IMR-90 (cell line): ENCODE measurements at regions not wholly inside any gene's neighbourhood (a gene's known extent, or its start where the extent isn't known, plus 50 kb on each side); places are given as distances from the start of the nearest gene placed in this dataset.

Source experiments
- ATAC-seq: fragments of 200-7000 bp; cut with Tn5 transposase; 2 replicates; pipeline ENCODE4 v1.9.1; 2020; ENCODE audit warnings: low read depth, mild to moderate bottlenecking, moderate library complexity
- BruUV-seq: library from RNA; stranded (reverse); fragments of 400-500 nt; replicated peaks from 2 replicates; lab custom pipeline; 2021; lab: Mats Ljungman, UMichigan
- CTCF ChIA-PET: fragments of 300-600 bp; formaldehyde crosslinking; extraction: SDS; loops from one replicate; lab custom pipeline; 2021; ENCODE audit warnings: antibody characterized with exemption; lab: Yijun Ruan, JAX
- POLR2A ChIA-PET: fragments of 300-600 bp; sonication (Branson Sonifier 250); formaldehyde crosslinking; loops from one replicate; lab custom pipeline; 2022; ENCODE audit warnings: antibody characterized with exemption; ENCODE audit not compliant: unreplicated experiment; lab: Charles Lee
- DNase-seq: peaks from one replicate; pipeline ENCODE4 v3.0.0; 2013
- H2AFZ ChIP-seq: replicated peaks from 2 replicates; pipeline ENCODE3; 2013; ENCODE audit warnings: low read length, mild to moderate bottlenecking; ENCODE audit not compliant: poor library complexity
- H2AK5ac ChIP-seq: 2 replicates; pipeline ENCODE4 v1.6.1; 2013; ENCODE audit warnings: low read depth, low read length, inconsistent platforms
- H2AK9ac ChIP-seq: replicated peaks from 2 replicates; pipeline ENCODE3; 2013; ENCODE audit warnings: mild to moderate bottlenecking, low read depth, low read length, moderate library complexity; ENCODE audit not compliant: poor library complexity
- H2BK120ac ChIP-seq: 2 replicates; pipeline ENCODE4 v1.6.1; 2013; ENCODE audit warnings: low read depth, low read length, inconsistent platforms
- H2BK15ac ChIP-seq: 3 replicates; pipeline ENCODE4 v1.6.1; 2013; ENCODE audit warnings: low read depth, low read length, inconsistent platforms
- H2BK20ac ChIP-seq: 2 replicates; pipeline ENCODE4 v1.6.1; 2013; ENCODE audit warnings: low read depth, mild to moderate bottlenecking, inconsistent platforms, low read length, moderate library complexity
- H2BK5ac ChIP-seq: 2 replicates; pipeline ENCODE4 v1.6.1; 2013; ENCODE audit warnings: mild to moderate bottlenecking, low read depth, low read length, inconsistent platforms; ENCODE audit not compliant: poor library complexity, severe bottlenecking
- H3K14ac ChIP-seq: replicated peaks from 2 replicates; pipeline ENCODE4 v1.6.1; 2013; ENCODE audit warnings: low read depth, low read length, inconsistent platforms
- H3K18ac ChIP-seq: 2 replicates; pipeline ENCODE4 v1.6.1; 2013; ENCODE audit warnings: low read depth, low read length, control low read depth
- H3K23ac ChIP-seq: 2 replicates; pipeline ENCODE4 v1.6.1; 2013; ENCODE audit warnings: low read depth, low read length, inconsistent platforms
- H3K27ac ChIP-seq: 2 replicates; pipeline ENCODE4 v1.5.1; 2013; ENCODE audit warnings: mild to moderate bottlenecking, control low read depth, low read length; ENCODE audit not compliant: insufficient read depth
- H3K27me3 ChIP-seq: 2 replicates; pipeline ENCODE4 v1.6.1; 2013; ENCODE audit warnings: low read length; ENCODE audit not compliant: control insufficient read depth, insufficient read depth
- H3K36me3 ChIP-seq: 2 replicates; pipeline ENCODE4 v1.6.1; 2013; ENCODE audit warnings: low read length, mixed read lengths; ENCODE audit not compliant: control insufficient read depth, insufficient read depth
- H3K4ac ChIP-seq: 2 replicates; pipeline ENCODE4 v1.6.1; 2013; ENCODE audit warnings: low read depth, low read length, inconsistent platforms
- H3K4me1 ChIP-seq: 2 replicates; pipeline ENCODE4 v1.6.1; 2013; ENCODE audit warnings: low read length, mixed read lengths; ENCODE audit not compliant: control insufficient read depth, insufficient read depth
- H3K4me2 ChIP-seq: 2 replicates; pipeline ENCODE4 v1.6.1; 2013; ENCODE audit warnings: low read depth, mild to moderate bottlenecking, control low read depth, low read length, moderate library complexity
- H3K4me3 ChIP-seq: 2 replicates; pipeline ENCODE4 v1.5.1; 2013; ENCODE audit warnings: low read depth, mild to moderate bottlenecking, control low read depth, low read length, moderate library complexity; ENCODE audit not compliant: insufficient read depth
- H3K56ac ChIP-seq: 2 replicates; pipeline ENCODE4 v1.6.1; 2013; ENCODE audit warnings: low read length, inconsistent platforms; ENCODE audit not compliant: insufficient read depth; ENCODE audit errors: extremely low read depth
- H3K79me1 ChIP-seq, 2 experiments: 2 replicates each; pipeline ENCODE4 v1.6.1; 2013; ENCODE audit warnings: low read length in 2 of 2, inconsistent platforms in 1 of 2, low read depth in 1 of 2
- H3K9ac ChIP-seq: 2 replicates; pipeline ENCODE4 v1.6.1; 2013; ENCODE audit warnings: low read depth, low read length, control low read depth
- H3K9me1 ChIP-seq: 2 replicates; pipeline ENCODE4 v1.6.1; 2013; ENCODE audit warnings: low read length, inconsistent platforms; ENCODE audit not compliant: insufficient read depth
- H3K9me3 ChIP-seq: 2 replicates; pipeline ENCODE4 v1.6.1; 2013; ENCODE audit warnings: low read length; ENCODE audit not compliant: control insufficient read depth, insufficient read depth
- H4K20me1 ChIP-seq: 2 replicates; pipeline ENCODE4 v1.6.1; 2013; ENCODE audit warnings: low read length, inconsistent platforms; ENCODE audit not compliant: insufficient read depth
- H4K5ac ChIP-seq: 2 replicates; pipeline ENCODE4 v1.6.1; 2013; ENCODE audit warnings: mild to moderate bottlenecking, low read depth, low read length, control low read depth
- H4K8ac ChIP-seq, 2 experiments: 2 replicates each; pipeline ENCODE4 v1.6.1; 2013; ENCODE audit warnings: low read depth in 2 of 2, low read length in 2 of 2, control low read depth in 1 of 2, inconsistent platforms in 1 of 2
- H4K91ac ChIP-seq: 2 replicates; pipeline ENCODE4 v1.6.1; 2013; ENCODE audit warnings: low read depth, low read length, inconsistent platforms; ENCODE audit not compliant: insufficient read depth
- BHLHE40 ChIP-seq: fragments of 150-350 bp; IDR thresholded peaks from 2 replicates; pipeline ENCODE4 v1.6.1; 2016; ENCODE audit warnings: mild to moderate bottlenecking, low read depth, low read length
- CEBPB ChIP-seq: IDR thresholded peaks from 2 replicates; pipeline ENCODE4 v1.6.1; 2012; ENCODE audit warnings: low read depth, low read length, improper control_type of control experiment
- CHD1 ChIP-seq: IDR thresholded peaks from 2 replicates; pipeline ENCODE4 v1.6.1; 2012; ENCODE audit warnings: low read depth, low read length, improper control_type of control experiment
- CTCF ChIP-seq: conservative IDR thresholded peaks from 2 replicates; pipeline ENCODE4 v1.5.1; 2012; ENCODE audit warnings: mild to moderate bottlenecking, low read depth, low read length, improper control_type of control experiment
- ELK1 ChIP-seq: fragments of 150-350 bp; IDR thresholded peaks from 2 replicates; pipeline ENCODE4 v1.6.1; 2016; ENCODE audit warnings: low read depth, mild to moderate bottlenecking, low read length, moderate library complexity, borderline replicate concordance
- FOS ChIP-seq: fragments of 150-350 bp; IDR thresholded peaks from 2 replicates; pipeline ENCODE4 v1.6.1; 2016; ENCODE audit warnings: low read depth, low read length
- MAFK ChIP-seq: IDR thresholded peaks from 2 replicates; pipeline ENCODE4 v1.6.1; 2012; ENCODE audit warnings: low read depth, low read length, improper control_type of control experiment
- MAZ ChIP-seq: IDR thresholded peaks from 2 replicates; pipeline ENCODE4 v1.6.1; 2012; ENCODE audit warnings: low read depth, mild to moderate bottlenecking, low read length, improper control_type of control experiment, moderate library complexity, borderline replicate concordance
- MXI1 ChIP-seq: IDR thresholded peaks from 2 replicates; pipeline ENCODE4 v1.6.1; 2012; ENCODE audit warnings: low read depth, mild to moderate bottlenecking, low read length, moderate library complexity, borderline replicate concordance
- NFE2L2 ChIP-seq: fragments of 150-350 bp; IDR thresholded peaks from 2 replicates; pipeline ENCODE4 v1.6.1; 2016; ENCODE audit warnings: low read depth, mild to moderate bottlenecking, low read length
- POLR2A ChIP-seq: IDR thresholded peaks from 2 replicates; pipeline ENCODE4 v1.6.1; 2012; ENCODE audit warnings: mild to moderate bottlenecking, low read depth, low read length
- RAD21 ChIP-seq: IDR thresholded peaks from 2 replicates; pipeline ENCODE4 v1.6.1; 2012; ENCODE audit warnings: low read length, improper control_type of control experiment
- RFX5 ChIP-seq: IDR thresholded peaks from 2 replicates; pipeline ENCODE4 v1.8.0; 2012; ENCODE audit warnings: low read depth, mild to moderate bottlenecking, low read length, moderate library complexity
- SMC3 ChIP-seq: fragments of 150-350 bp; IDR thresholded peaks from 2 replicates; pipeline ENCODE4 v1.6.1; 2016; ENCODE audit warnings: low read depth, mild to moderate bottlenecking, antibody characterized with exemption, low read length, moderate library complexity
- USF2 ChIP-seq: fragments of 150-350 bp; IDR thresholded peaks from 2 replicates; pipeline ENCODE4 v1.6.1; 2017; ENCODE audit warnings: mild to moderate bottlenecking, antibody characterized with exemption, low read length, low read depth
- WGBS, 2 experiments: methylation state at CpG; one replicate each; pipeline versions ENCODE4 v1.1.5 to v1.1.7; 2013; ENCODE audit warnings: missing lambda C conversion rate in 2 of 2; ENCODE audit not compliant: insufficient read length in 1 of 2; ENCODE audit errors: extremely low coverage in 2 of 2; 5-methylcytosine and 5-hydroxymethylcytosine counted together
- dilution Hi-C: fragments of 300-500 bp; cut with HindIII; formaldehyde crosslinking; loops from one replicate; pipeline ENCODE4 v1.14.3; 2018; ENCODE audit warnings: low sequenced_read_pairs; ENCODE audit not compliant: unreplicated experiment
- in situ Hi-C: fragments of 300-500 bp; cut with MboI; formaldehyde crosslinking; loops from 3 replicates; pipeline ENCODE4 v1.14.3; 2019; ENCODE audit warnings: low sequenced_read_pairs, inconsistent platforms, mixed read lengths
- intact Hi-C: fragments of 100-400 bp; cut with micrococcal nuclease; formaldehyde crosslinking; loops from 2 replicates; pipeline ENCODE4 v1.10.0; 2022

- peaks cover 10% of the 10 kb centered on the region; the same call in 1 of the 2 replicates for H3K4me1 ChIP-seq
- no peaks in the 10 kb centered on the region for H3K9me3 ChIP-seq
- intact Hi-C loops: loop anchor here (5.0 kb wide), 1 partner anchor 107 kb away; no protein-coding TSS in a partner anchor
- no peak overlapping the region for H2AFZ ChIP-seq
- H4K20me1 ChIP-seq: no peaks in the 10 kb centered on the region
- no peaks in the 10 kb centered on the region for H3K27me3 ChIP-seq
- peaks cover 6% of the 10 kb centered on the region; the same call in 1 of the 2 replicates for H3K9me1 ChIP-seq
- no peak overlapping the region for H3K4ac ChIP-seq
- H2BK120ac ChIP-seq: no peak overlapping the region
- no peaks in the 10 kb centered on the region for H3K36me3 ChIP-seq
- H3K4me2 ChIP-seq: no peak overlapping the region
- no peaks in the 10 kb centered on the region for H3K79me1 ChIP-seq
- ChIA-PET CTCF (no interaction called here), POLR2A (no interaction called here)
- no peak for DNase-seq
- H3K56ac ChIP-seq: no peak overlapping the region
- no peak overlapping the region for H2BK20ac ChIP-seq
- dilution Hi-C loops: no loop called here
- no peak overlapping the region for H2AK5ac ChIP-seq
- no TSS peak for BruUV-seq
- no peak overlapping the region for H2BK15ac ChIP-seq
- no peak for ATAC-seq
- H3K9ac ChIP-seq: no peak overlapping the region
- in situ Hi-C loops: no loop called here
- H4K8ac ChIP-seq: no peak overlapping the region
- no peak overlapping the region for H3K27ac ChIP-seq
- H3K18ac ChIP-seq: no peak overlapping the region
- TF ChIP-seq RAD21: no peak
- TF ChIP-seq MAZ: no peak
- TF ChIP-seq CEBPB: no peak
- no peak for TF ChIP-seq BHLHE40
- no peak for TF ChIP-seq SMC3
- TF ChIP-seq USF2: no peak
- TF ChIP-seq POLR2A: no peak
- no peak for TF ChIP-seq MXI1
- TF ChIP-seq FOS: no peak
- TF ChIP-seq CHD1: no peak
- no peak for TF ChIP-seq MAFK
- TF ChIP-seq CTCF: no peak
- TF ChIP-seq RFX5: no peak
- TF ChIP-seq ELK1: no peak
- no peak for TF ChIP-seq NFE2L2
- no peak overlapping the region for H3K4me3 ChIP-seq
- H2AK9ac ChIP-seq: no peak overlapping the region
- H4K91ac ChIP-seq: no peak overlapping the region
- no peak overlapping the region for H2BK5ac ChIP-seq
- no CpG with 5 or more reads among the region's 1 CpG for WGBS, 2 experiments
- H3K23ac ChIP-seq: no peak overlapping the region
- no peak overlapping the region for H3K14ac ChIP-seq
- H4K5ac ChIP-seq: no peak overlapping the region
These were observed 120.9 kb downstream of the SPCS3 start for GRCh38 chr4:176440698-176441097.
